ENCODE measurements at regions not wholly inside any gene's neighbourhood (a gene's known extent, or its start where the extent isn't known, plus 50 kb on each side); places are given as distances from the start of the nearest gene placed in this dataset.

DNA sequence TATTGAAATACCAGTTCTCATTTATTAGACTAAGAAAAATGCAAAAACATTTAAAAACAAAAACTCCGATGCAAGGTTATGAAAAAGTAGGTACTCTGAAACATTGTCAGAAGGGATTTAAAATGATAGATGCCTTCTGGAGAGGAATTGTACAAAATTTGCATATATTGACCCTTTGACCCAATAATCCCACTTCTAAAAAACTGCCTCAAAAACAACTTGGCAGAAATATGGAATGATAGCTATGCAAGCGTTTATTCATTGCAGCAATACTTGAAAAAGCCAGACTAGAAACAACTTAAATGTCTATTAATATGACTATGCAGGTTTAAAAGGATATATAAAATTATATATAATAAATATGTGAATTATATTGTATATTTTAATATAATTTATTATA, 118.4 kb downstream of the PLK2 start:
- H3K27me3 Mint-ChIP-seq (ENCODE audit: unreplicated experiment) = no peaks in the 10 kb centered on the region
- BruUV-seq (replicated peaks) = no TSS peak
- no peaks in the 10 kb centered on the region for H3K36me3 Mint-ChIP-seq (ENCODE audit: insufficient read depth, unreplicated experiment)
- TF ChIP-seq, protein P1, sequence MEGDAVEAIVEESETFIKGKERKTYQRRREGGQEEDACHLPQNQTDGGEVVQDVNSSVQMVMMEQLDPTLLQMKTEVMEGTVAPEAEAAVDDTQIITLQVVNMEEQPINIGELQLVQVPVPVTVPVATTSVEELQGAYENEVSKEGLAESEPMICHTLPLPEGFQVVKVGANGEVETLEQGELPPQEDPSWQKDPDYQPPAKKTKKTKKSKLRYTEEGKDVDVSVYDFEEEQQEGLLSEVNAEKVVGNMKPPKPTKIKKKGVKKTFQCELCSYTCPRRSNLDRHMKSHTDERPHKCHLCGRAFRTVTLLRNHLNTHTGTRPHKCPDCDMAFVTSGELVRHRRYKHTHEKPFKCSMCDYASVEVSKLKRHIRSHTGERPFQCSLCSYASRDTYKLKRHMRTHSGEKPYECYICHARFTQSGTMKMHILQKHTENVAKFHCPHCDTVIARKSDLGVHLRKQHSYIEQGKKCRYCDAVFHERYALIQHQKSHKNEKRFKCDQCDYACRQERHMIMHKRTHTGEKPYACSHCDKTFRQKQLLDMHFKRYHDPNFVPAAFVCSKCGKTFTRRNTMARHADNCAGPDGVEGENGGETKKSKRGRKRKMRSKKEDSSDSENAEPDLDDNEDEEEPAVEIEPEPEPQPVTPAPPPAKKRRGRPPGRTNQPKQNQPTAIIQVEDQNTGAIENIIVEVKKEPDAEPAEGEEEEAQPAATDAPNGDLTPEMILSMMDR (IDR thresholded peaks at IDR 0.05; ENCODE audit: unreplicated experiment) = no peak
- intact Hi-C loops (cut with micrococcal nuclease; ENCODE audit: unreplicated experiment) = no loop called here
- DNase-seq = no peak
- CTCF ChIA-PET = interaction anchor here (1.5 kb wide), 1 partner anchor 119 kb away, joined by 3 read pairs; no protein-coding TSS in a partner anchor
- no peak overlapping the region for H3K4me3 Mint-ChIP-seq (ENCODE audit: low read depth, unreplicated experiment)
- no peaks in the 10 kb centered on the region for H3K9me3 Mint-ChIP-seq (ENCODE audit: low read depth, unreplicated experiment)
- H3K4me1 Mint-ChIP-seq (ENCODE audit: low read depth, unreplicated experiment) = no peaks in the 10 kb centered on the region
- H3K27ac Mint-ChIP-seq (ENCODE audit: unreplicated experiment) = no peak overlapping the region

DNA sequence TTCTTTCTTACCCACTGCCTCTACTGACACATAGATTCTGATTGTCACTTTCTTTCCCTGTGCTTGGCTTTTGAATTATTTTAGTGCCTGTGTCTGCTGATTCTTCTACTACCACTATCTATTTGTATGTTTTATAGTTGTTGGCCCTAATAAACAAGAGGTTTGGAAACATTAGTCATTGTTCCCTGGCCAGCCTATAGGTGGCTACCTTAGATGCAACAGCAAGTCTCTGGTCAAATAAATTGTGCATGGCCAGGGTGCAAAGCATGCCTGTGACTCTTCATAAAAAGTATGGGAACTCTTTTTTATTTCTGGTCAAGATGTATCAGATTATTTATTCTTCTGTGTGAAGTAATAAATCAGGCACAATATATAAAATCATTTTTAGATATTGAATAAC, 124.4 kb downstream of the PLK2 start:
- no peaks in the 10 kb centered on the region for H3K27me3 Mint-ChIP-seq (ENCODE audit: unreplicated experiment)
- H3K9me3 Mint-ChIP-seq (ENCODE audit: low read depth, unreplicated experiment) = peaks cover 3% of the 10 kb centered on the region
- intact Hi-C loops (cut with micrococcal nuclease; ENCODE audit: unreplicated experiment) = loop anchor here (5.0 kb wide), 1 partner anchor 122 kb away; no protein-coding TSS in a partner anchor
- no peaks in the 10 kb centered on the region for H3K36me3 Mint-ChIP-seq (ENCODE audit: insufficient read depth, unreplicated experiment)
- no TSS peak for BruUV-seq (replicated peaks)
- CTCF ChIA-PET = no interaction called here
- no peak for DNase-seq
- H3K4me3 Mint-ChIP-seq (ENCODE audit: low read depth, unreplicated experiment) = no peak overlapping the region
- H3K27ac Mint-ChIP-seq (ENCODE audit: unreplicated experiment) = no peak overlapping the region
- peaks cover 8% of the 10 kb centered on the region for H3K4me1 Mint-ChIP-seq (ENCODE audit: low read depth, unreplicated experiment)
- TF ChIP-seq, protein P1 (IDR thresholded peaks at IDR 0.05; ENCODE audit: unreplicated experiment) = peak; percentile 32

DNA sequence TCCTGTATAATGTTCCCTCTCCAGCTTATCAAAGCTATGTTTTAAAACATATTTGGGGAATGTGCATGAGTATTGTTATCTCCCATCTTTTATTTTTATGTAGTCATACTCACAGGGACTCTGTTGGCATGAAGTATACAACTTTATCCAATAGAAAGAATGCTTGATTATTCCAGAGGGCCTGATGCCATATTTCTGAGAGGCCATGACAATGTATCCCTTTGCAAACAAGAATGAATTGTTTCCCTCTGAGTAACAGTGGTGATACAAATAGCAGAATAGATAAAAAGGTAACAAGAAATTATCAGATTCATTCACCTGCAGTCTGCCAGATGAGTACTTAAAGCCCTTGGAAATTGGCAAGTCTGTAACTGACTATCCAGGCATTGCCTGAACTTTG, 125.9 kb downstream of the PLK2 start:
- Mint-ChIP-seq H3K4me1 (ENCODE audit: low read depth, unreplicated experiment) (peaks cover 8% of the 10 kb centered on the region), H3K4me3 (ENCODE audit: low read depth, unreplicated experiment) (no peak overlapping the region), H3K27me3 (ENCODE audit: unreplicated experiment) (no peaks in the 10 kb centered on the region), H3K9me3 (ENCODE audit: low read depth, unreplicated experiment) (peaks cover 3% of the 10 kb centered on the region), H3K36me3 (ENCODE audit: insufficient read depth, unreplicated experiment) (no peaks in the 10 kb centered on the region), H3K27ac (ENCODE audit: unreplicated experiment) (no peak overlapping the region)
- CTCF ChIA-PET = no interaction called here
- intact Hi-C loops (cut with micrococcal nuclease; ENCODE audit: unreplicated experiment) = no loop called here
- no TSS peak for BruUV-seq (replicated peaks)
- TF ChIP-seq, protein P1 (IDR thresholded peaks at IDR 0.05; ENCODE audit: unreplicated experiment) = no peak
- DNase-seq = no peak

DNA sequence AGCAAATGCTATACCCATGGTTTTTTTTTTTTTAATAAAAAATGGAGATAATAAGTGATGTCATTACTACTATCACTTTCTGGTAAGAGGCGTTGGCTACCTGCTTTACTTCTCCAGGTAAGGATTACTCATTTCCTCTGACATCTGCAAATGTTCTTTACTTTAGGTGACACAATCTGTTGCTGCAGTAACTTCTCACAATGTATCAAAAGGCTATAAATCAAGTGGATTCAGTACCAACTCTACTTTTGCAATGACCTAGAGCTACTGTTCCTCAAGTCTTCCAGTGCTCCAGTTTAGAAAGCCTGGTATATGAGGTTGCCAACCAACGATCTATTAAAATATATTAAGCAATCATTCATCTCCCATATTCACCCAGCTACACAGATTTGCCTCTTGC, 129.1 kb downstream of the PLK2 start:
- no peak for DNase-seq
- Mint-ChIP-seq H3K27ac (ENCODE audit: unreplicated experiment) (no peak overlapping the region), H3K36me3 (ENCODE audit: insufficient read depth, unreplicated experiment) (no peaks in the 10 kb centered on the region), H3K9me3 (ENCODE audit: low read depth, unreplicated experiment) (peaks cover 3% of the 10 kb centered on the region), H3K27me3 (ENCODE audit: unreplicated experiment) (no peaks in the 10 kb centered on the region), H3K4me1 (ENCODE audit: low read depth, unreplicated experiment) (peaks cover 8% of the 10 kb centered on the region), H3K4me3 (ENCODE audit: low read depth, unreplicated experiment) (no peak overlapping the region)
- intact Hi-C loops (cut with micrococcal nuclease; ENCODE audit: unreplicated experiment) = no loop called here
- BruUV-seq (replicated peaks) = no TSS peak
- TF ChIP-seq, protein P1 (IDR thresholded peaks at IDR 0.05; ENCODE audit: unreplicated experiment) = no peak
- CTCF ChIA-PET = no interaction called here
